HL-60 (cell line): ENCODE measurements at regions not wholly inside any gene's neighbourhood (a gene's known extent, or its start where the extent isn't known, plus 50 kb on each side); places are given as distances from the start of the nearest gene placed in this dataset.

Experiments
- CTCF ChIP-seq: IDR thresholded peaks from one replicate; pipeline ENCODE4 v1.5.1; 2011; ENCODE audit warnings: low read length, control low read depth, inconsistent platforms; ENCODE audit not compliant: insufficient read depth
- POLR2AphosphoS5 ChIP-seq: IDR thresholded peaks from 2 replicates; pipeline ENCODE4 v1.6.1; 2012; ENCODE audit warnings: low read depth
- REST ChIP-seq: IDR thresholded peaks from 2 replicates; pipeline ENCODE4 v1.6.1; 2012; ENCODE audit warnings: low read depth; ENCODE audit not compliant: insufficient replicate concordance

GRCh38 chr15:91710080-91710698 lies 143.3 kb upstream of the SLCO3A1 start:
- TF ChIP-seq CTCF (no peak), REST (no peak), POLR2AphosphoS5 (no peak)
